ENCODE measurements at regions not wholly inside any gene's neighbourhood (a gene's known extent, or its start where the extent isn't known, plus 50 kb on each side); places are given as distances from the start of the nearest gene placed in this dataset.

DNA sequence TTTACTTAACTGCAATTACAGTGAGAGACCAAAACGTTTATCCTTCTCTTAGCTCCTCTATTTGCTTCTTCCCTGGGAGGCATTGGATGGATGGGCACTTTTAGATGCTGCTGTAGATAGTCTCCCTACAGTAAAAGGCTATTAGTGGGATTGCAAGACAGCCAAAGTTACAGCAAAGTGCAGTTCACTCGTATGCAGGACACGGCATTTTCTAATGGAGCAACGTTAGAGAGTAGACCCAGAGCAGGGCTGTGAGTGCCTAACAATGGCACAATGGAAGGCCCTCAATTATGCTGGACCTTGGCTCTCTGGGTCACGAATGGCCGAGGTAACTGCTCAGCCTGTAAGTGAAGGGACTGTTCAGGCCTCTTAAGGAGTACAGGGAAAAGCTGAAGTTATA, 605.8 kb upstream of the NOX3 start:
- H3K4me1 Mint-ChIP-seq: no peaks in the 10 kb centered on the region
- TF ChIP-seq, protein P1, sequence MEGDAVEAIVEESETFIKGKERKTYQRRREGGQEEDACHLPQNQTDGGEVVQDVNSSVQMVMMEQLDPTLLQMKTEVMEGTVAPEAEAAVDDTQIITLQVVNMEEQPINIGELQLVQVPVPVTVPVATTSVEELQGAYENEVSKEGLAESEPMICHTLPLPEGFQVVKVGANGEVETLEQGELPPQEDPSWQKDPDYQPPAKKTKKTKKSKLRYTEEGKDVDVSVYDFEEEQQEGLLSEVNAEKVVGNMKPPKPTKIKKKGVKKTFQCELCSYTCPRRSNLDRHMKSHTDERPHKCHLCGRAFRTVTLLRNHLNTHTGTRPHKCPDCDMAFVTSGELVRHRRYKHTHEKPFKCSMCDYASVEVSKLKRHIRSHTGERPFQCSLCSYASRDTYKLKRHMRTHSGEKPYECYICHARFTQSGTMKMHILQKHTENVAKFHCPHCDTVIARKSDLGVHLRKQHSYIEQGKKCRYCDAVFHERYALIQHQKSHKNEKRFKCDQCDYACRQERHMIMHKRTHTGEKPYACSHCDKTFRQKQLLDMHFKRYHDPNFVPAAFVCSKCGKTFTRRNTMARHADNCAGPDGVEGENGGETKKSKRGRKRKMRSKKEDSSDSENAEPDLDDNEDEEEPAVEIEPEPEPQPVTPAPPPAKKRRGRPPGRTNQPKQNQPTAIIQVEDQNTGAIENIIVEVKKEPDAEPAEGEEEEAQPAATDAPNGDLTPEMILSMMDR (IDR thresholded peaks at IDR 0.05; ENCODE audit: unreplicated experiment in 3 of 3): no peak
- no peak overlapping the region for H3K27ac Mint-ChIP-seq
- no peaks in the 10 kb centered on the region for H3K36me3 Mint-ChIP-seq (ENCODE audit: low read depth)
- H3K27me3 Mint-ChIP-seq (ENCODE audit: low read depth): no peaks in the 10 kb centered on the region
- peaks cover 8% of the 10 kb centered on the region for H3K9me3 Mint-ChIP-seq
- H3K4me3 Mint-ChIP-seq: no peak overlapping the region

DNA sequence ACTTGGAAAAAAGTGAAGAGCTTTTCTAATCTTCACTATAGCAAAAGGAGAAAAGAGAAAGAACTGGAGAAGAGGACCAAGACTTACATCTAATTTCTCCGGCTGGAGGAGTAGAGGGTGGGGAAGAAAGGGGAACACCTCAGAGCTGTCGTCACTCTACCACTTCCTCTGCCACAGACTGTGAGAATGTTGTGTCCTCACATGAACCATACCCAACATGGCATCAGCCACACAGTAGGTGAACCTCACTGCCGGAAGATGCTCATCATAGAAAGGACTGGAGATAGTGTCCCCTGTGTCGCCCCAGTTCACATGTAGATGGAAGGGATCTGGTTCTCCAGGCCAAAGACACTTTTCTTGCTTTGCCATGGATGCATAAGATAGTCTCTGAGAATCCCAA, 604.4 kb upstream of the NOX3 start:
- Mint-ChIP-seq H3K36me3 (ENCODE audit: low read depth) (no peaks in the 10 kb centered on the region), H3K9me3 (peaks cover 8% of the 10 kb centered on the region), H3K27me3 (ENCODE audit: low read depth) (no peaks in the 10 kb centered on the region), H3K4me1 (no peaks in the 10 kb centered on the region), H3K4me3 (no peak overlapping the region), H3K27ac (no peak overlapping the region)
- TF ChIP-seq, protein P1 (IDR thresholded peaks at IDR 0.05; ENCODE audit: unreplicated experiment in 3 of 3): no peak

DNA sequence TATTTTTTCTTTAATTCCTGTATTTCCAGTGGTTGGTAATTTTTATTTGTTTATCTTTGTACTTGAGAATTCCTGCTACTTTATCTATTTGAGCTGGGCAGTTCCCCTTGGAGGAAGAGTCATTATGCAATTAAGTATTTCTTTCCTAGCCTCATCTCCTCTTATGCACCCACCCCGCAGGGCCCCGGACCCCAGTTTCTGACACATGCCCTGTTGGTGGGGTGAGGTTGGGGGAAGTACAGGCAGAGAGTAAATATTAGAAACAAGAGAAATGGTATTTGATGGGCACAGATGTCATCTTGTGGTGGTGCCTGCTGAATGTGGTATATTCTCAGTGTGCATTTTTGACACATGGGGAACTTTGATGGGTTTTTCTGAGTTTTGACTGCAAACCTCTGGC, 602.7 kb upstream of the NOX3 start:
- no peaks in the 10 kb centered on the region for H3K36me3 Mint-ChIP-seq (ENCODE audit: low read depth)
- no peaks in the 10 kb centered on the region for H3K27me3 Mint-ChIP-seq (ENCODE audit: low read depth)
- no peak overlapping the region for H3K4me3 Mint-ChIP-seq
- TF ChIP-seq, protein P1 (IDR thresholded peaks at IDR 0.05; ENCODE audit: unreplicated experiment in 3 of 3): no peak
- H3K27ac Mint-ChIP-seq: no peak overlapping the region
- no peaks in the 10 kb centered on the region for H3K4me1 Mint-ChIP-seq
- H3K9me3 Mint-ChIP-seq: peaks cover 8% of the 10 kb centered on the region

DNA sequence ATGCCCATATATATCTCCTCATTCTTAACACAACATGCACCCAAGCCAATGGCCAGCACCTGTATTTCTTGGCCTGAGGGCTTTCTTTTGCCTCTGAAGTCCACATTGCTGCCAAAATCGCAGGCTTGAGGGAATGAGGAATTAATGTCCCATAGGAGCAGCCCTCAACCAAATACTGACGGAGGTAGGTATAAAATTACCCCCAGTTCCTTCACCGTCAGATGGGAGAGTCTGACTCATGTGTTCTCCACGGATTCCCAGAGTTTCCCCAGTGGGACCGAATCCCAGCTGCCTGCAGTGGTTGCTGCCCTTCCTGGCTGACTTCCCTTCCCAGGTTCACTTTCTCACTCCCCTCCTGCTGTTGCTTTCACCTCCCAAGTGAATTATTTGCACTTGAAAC, 602.2 kb upstream of the NOX3 start:
- H3K27ac Mint-ChIP-seq: no peak overlapping the region
- H3K9me3 Mint-ChIP-seq: peaks cover 8% of the 10 kb centered on the region
- H3K27me3 Mint-ChIP-seq (ENCODE audit: low read depth): no peaks in the 10 kb centered on the region
- no peak overlapping the region for H3K4me3 Mint-ChIP-seq
- H3K4me1 Mint-ChIP-seq: no peaks in the 10 kb centered on the region
- TF ChIP-seq, protein P1 (IDR thresholded peaks at IDR 0.05; ENCODE audit: unreplicated experiment in 3 of 3): no peak
- no peaks in the 10 kb centered on the region for H3K36me3 Mint-ChIP-seq (ENCODE audit: low read depth)

DNA sequence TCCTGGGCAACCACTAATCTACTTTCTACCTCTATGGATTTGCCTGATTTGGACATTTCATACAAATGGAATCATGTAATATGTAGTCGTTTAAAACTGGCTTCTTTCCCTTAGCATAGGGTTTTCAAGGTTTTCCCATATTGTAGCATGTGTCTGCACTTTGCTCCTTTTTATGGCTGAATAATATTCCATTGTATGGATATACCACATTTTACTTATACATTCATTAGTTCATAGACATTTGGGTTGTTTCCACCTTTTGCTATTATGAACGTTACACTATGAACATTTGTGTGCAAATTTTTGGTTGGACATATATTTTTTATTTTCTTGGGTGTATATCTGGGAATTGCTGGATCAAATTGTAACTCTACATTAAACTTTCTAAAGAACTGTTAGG, 600.4 kb upstream of the NOX3 start:
- H3K9me3 Mint-ChIP-seq: peaks cover 8% of the 10 kb centered on the region
- H3K4me1 Mint-ChIP-seq: no peaks in the 10 kb centered on the region
- no peak overlapping the region for H3K27ac Mint-ChIP-seq
- H3K4me3 Mint-ChIP-seq: no peak overlapping the region
- TF ChIP-seq, protein P1 (IDR thresholded peaks at IDR 0.05; ENCODE audit: unreplicated experiment in 3 of 3): no peak
- no peaks in the 10 kb centered on the region for H3K36me3 Mint-ChIP-seq (ENCODE audit: low read depth)
- H3K27me3 Mint-ChIP-seq (ENCODE audit: low read depth): no peaks in the 10 kb centered on the region

DNA sequence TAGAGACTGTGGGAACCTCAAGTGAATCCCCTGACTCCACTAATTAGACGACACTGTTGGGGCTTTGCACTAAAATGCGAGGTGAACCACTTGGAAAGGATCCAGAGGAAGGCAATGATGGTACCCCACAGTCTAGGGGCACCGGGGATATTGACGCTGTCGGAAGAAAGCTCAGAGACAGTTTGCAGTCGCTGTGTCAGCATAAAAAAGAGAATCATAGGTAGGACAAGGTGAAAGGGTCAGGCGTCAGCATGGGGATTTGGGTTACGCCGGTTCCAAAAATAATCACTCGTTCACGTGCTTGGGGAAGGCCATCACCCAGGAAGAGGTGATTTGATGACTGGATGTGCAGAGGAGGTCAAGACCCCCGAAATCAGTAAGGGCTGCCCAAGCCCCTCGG, 598.0 kb upstream of the NOX3 start:
- H3K4me3 Mint-ChIP-seq: no peak overlapping the region
- TF ChIP-seq, protein P1 (IDR thresholded peaks at IDR 0.05; ENCODE audit: unreplicated experiment in 3 of 3): no peak

More for the DNA sequence above, 598.0 kb upstream of the NOX3 start:
- no peaks in the 10 kb centered on the region for H3K36me3 Mint-ChIP-seq (ENCODE audit: low read depth)
- H3K27me3 Mint-ChIP-seq (ENCODE audit: low read depth): no peaks in the 10 kb centered on the region
- peaks cover 10% of the 10 kb centered on the region for H3K9me3 Mint-ChIP-seq
- no peaks in the 10 kb centered on the region for H3K4me1 Mint-ChIP-seq
- no peak overlapping the region for H3K27ac Mint-ChIP-seq
